ENCODE measurements at regions not wholly inside any gene's neighbourhood (a gene's known extent, or its start where the extent isn't known, plus 50 kb on each side); places are given as distances from the start of the nearest gene placed in this dataset.
"Not testable (repeated sequence)": the region's sequence is repeated elsewhere in the genome, so short reads cannot be mapped to it uniquely, and the experiment has no call there.

GRCh38 chr2:107569496-107569895 is 257.2 kb upstream of the RGPD4 start:
- DNase-seq (ENCODE audit: low read depth), result no peak

- no peak for DNase-seq (ENCODE audit: low read depth)
Observed at GRCh38 chr2:107570876-107571275, 255.8 kb upstream of the RGPD4 start.

- not testable (repeated sequence) for DNase-seq (ENCODE audit: low read depth)
Observed at GRCh38 chr2:107572890-107573289, 253.8 kb upstream of the RGPD4 start.

- no peak for DNase-seq (ENCODE audit: low read depth)
Observed at GRCh38 chr2:107576991-107577390, 249.7 kb upstream of the RGPD4 start.

- DNase-seq (ENCODE audit: low read depth), result no peak
Observed at GRCh38 chr2:107582487-107582886, 244.2 kb upstream of the RGPD4 start.

GRCh38 chr2:107584577-107584976 is 242.1 kb upstream of the RGPD4 start:
- no peak for DNase-seq (ENCODE audit: low read depth)

GRCh38 chr2:107585851-107586250 is 240.8 kb upstream of the RGPD4 start:
- DNase-seq (ENCODE audit: low read depth), result no peak

GRCh38 chr2:107588181-107588580 is 238.5 kb upstream of the RGPD4 start:
- DNase-seq (ENCODE audit: low read depth), result no peak

GRCh38 chr2:107589079-107589491 is 237.6 kb upstream of the RGPD4 start:
- DNase-seq (ENCODE audit: low read depth), result no peak

GRCh38 chr2:107591561-107592279 is 235.0 kb upstream of the RGPD4 start:
- DNase-seq (ENCODE audit: low read depth), result no peak

GRCh38 chr2:107592280-107592624 is 234.4 kb upstream of the RGPD4 start:
- no peak for DNase-seq (ENCODE audit: low read depth)

GRCh38 chr2:107595285-107595684 is 231.4 kb upstream of the RGPD4 start:
- DNase-seq (ENCODE audit: low read depth), result no peak

GRCh38 chr2:107595749-107596148 is 230.9 kb upstream of the RGPD4 start:
- DNase-seq (ENCODE audit: low read depth), result no peak

- no peak for DNase-seq (ENCODE audit: low read depth)
Observed at GRCh38 chr2:107597507-107597906, 229.2 kb upstream of the RGPD4 start.

GRCh38 chr2:107602801-107603200 is 223.9 kb upstream of the RGPD4 start:
- no peak for DNase-seq (ENCODE audit: low read depth)

GRCh38 chr2:107607054-107607453 is 219.6 kb upstream of the RGPD4 start:
- DNase-seq (ENCODE audit: low read depth), result no peak

- DNase-seq (ENCODE audit: low read depth), result no peak
Observed at GRCh38 chr2:107607473-107607872, 219.2 kb upstream of the RGPD4 start.

GRCh38 chr2:107615039-107615438 is 211.7 kb upstream of the RGPD4 start:
- no peak for DNase-seq (ENCODE audit: low read depth)

- DNase-seq (ENCODE audit: low read depth), result no peak
Observed at GRCh38 chr2:107618769-107619168, 207.9 kb upstream of the RGPD4 start.

GRCh38 chr2:107621186-107622165 is 205.2 kb upstream of the RGPD4 start:
- no peak for DNase-seq (ENCODE audit: low read depth)

- DNase-seq (ENCODE audit: low read depth), result no peak
Observed at GRCh38 chr2:107622741-107623310, 203.9 kb upstream of the RGPD4 start.

- no peak for DNase-seq (ENCODE audit: low read depth)
Observed at GRCh38 chr2:107625982-107626381, 200.7 kb upstream of the RGPD4 start.

GRCh38 chr2:107627164-107627563 is 199.5 kb upstream of the RGPD4 start:
- no peak for DNase-seq (ENCODE audit: low read depth)
